ENCODE measurements at regions not wholly inside any gene's neighbourhood (a gene's known extent, or its start where the extent isn't known, plus 50 kb on each side); places are given as distances from the start of the nearest gene placed in this dataset.

DNA sequence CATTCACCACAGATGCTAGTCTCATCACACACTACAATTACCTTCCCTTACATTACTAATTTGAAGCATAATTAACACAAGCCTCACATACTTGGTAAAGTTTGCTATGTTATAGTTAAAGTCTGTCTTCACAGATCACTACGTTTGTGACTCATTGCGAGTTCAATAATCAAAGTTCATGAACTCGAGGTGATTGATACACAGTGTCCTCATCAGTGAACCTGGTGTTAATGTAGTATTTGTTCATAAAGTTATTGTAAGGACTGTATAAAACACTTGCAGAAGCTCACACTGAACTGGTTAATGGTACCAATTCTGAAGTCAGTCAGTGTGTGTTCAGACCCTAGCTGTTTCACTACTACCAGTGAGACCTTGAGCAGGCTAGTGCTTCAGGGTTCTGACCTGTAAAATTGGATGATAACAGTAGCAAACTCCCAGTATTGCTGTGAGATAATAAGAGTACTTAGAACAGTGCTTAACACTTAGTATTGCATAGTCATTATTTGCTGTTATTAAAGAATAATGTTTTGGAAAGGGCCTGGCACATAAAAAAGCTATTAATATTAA lies 313.3 kb downstream of the LIG4 start:
- no peaks in the 10 kb centered on the region for H3K27me3 ChIP-seq (ENCODE audit: control insufficient read depth in 1 of 2, insufficient read depth in 2 of 2, low read length in 2 of 2)
- H3K4me3 ChIP-seq (ENCODE audit: low read depth in 1 of 2, low read length in 2 of 2), result no peak overlapping the region
- H3K9me3 ChIP-seq (ENCODE audit: control insufficient read depth in 1 of 2, low read length in 2 of 2), result no peaks in the 10 kb centered on the region
- no peak overlapping the region for H3K27ac ChIP-seq (ENCODE audit: low read depth, low read length)
- H3K9ac ChIP-seq (ENCODE audit: low read depth in 1 of 2, low read length in 2 of 2), result no peak overlapping the region
- H3K4me1 ChIP-seq (ENCODE audit: control insufficient read depth in 1 of 2, insufficient read depth in 2 of 2, low read length in 2 of 2), result no peaks in the 10 kb centered on the region
- H3K36me3 ChIP-seq (ENCODE audit: control insufficient read depth in 1 of 2, insufficient read depth in 2 of 2, low read length in 2 of 2), result no peaks in the 10 kb centered on the region

DNA sequence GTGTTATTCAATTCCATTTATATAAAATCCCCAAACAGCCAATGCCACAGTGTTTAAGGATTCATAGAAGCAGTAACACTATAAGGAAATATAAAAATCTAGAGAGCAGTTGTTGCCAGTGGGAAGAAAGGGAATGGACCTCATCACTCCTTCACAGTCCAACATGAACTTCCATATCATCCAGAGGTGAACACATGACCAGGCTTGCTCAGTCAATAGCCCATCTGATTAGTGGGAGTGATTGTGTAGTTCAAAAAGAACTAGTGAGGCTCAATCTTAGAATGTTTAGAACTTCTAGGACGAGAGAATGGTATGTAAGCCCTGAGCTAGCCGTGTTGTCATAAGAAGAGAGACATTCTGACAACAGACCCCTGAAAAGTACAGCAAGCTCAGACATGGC lies 314.1 kb downstream of the LIG4 start:
- H3K27ac ChIP-seq (ENCODE audit: low read depth, low read length), result no peak overlapping the region

DNA sequence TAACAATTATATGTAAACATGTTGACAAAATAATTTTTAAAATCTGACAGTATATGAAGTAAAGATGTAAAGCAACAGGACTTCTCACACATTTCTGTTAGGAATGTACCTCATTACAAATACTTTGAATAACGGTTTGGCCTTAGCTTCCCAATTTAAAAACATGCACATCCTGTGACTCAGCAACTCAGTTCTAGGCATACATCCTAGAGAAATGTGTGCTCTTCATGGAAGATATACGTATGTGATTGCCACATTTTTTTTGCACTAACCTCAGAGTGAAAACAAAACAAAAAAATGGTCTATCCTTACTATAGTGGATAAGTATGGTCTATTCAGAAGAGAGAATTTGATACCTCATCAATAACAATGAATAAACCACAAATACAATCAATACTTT lies 314.6 kb downstream of the LIG4 start:
- no peaks in the 10 kb centered on the region for H3K36me3 ChIP-seq (ENCODE audit: control insufficient read depth in 1 of 2, insufficient read depth in 2 of 2, low read length in 2 of 2)
- H3K9ac ChIP-seq (ENCODE audit: low read depth in 1 of 2, low read length in 2 of 2), result no peak overlapping the region
- H3K27me3 ChIP-seq (ENCODE audit: control insufficient read depth in 1 of 2, insufficient read depth in 2 of 2, low read length in 2 of 2), result no peaks in the 10 kb centered on the region
- no peak overlapping the region for H3K27ac ChIP-seq (ENCODE audit: low read depth, low read length)
- no peaks in the 10 kb centered on the region for H3K9me3 ChIP-seq (ENCODE audit: control insufficient read depth in 1 of 2, low read length in 2 of 2)
- no peaks in the 10 kb centered on the region for H3K4me1 ChIP-seq (ENCODE audit: control insufficient read depth in 1 of 2, insufficient read depth in 2 of 2, low read length in 2 of 2)
- H3K4me3 ChIP-seq (ENCODE audit: low read depth in 1 of 2, low read length in 2 of 2), result no peak overlapping the region

More for the DNA sequence above, 314.1 kb downstream of the LIG4 start:
- Histone ChIP-seq H3K4me3 (ENCODE audit: low read depth in 1 of 2, low read length in 2 of 2) (no peak overlapping the region), H3K9ac (ENCODE audit: low read depth in 1 of 2, low read length in 2 of 2) (no peak overlapping the region), H3K36me3 (ENCODE audit: control insufficient read depth in 1 of 2, insufficient read depth in 2 of 2, low read length in 2 of 2) (no peaks in the 10 kb centered on the region), H3K9me3 (ENCODE audit: control insufficient read depth in 1 of 2, low read length in 2 of 2) (no peaks in the 10 kb centered on the region), H3K4me1 (ENCODE audit: control insufficient read depth in 1 of 2, insufficient read depth in 2 of 2, low read length in 2 of 2) (no peaks in the 10 kb centered on the region), H3K27me3 (ENCODE audit: control insufficient read depth in 1 of 2, insufficient read depth in 2 of 2, low read length in 2 of 2) (no peaks in the 10 kb centered on the region)

DNA sequence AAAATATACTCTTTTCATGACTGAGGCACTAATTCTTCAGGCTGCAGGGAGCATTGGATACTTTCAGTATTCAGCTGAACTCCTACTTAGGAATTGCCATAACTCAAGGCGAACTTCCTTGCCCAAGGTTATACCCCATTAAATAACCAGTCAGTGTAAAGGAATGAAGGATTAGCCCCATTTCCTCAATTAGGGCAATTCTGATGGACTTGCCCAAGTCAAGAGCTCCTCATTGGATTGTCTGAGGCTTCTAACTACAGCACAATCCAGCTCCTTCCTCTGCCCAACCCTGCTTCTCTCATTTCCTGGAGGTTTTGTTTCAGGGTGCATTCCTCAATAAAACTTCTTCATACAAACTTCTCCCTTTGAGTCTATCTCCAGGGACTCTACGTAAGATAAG lies 329.2 kb downstream of the LIG4 start:
- no peak overlapping the region for H3K4me3 ChIP-seq (ENCODE audit: low read depth in 1 of 2, low read length in 2 of 2)
- no peaks in the 10 kb centered on the region for H3K27me3 ChIP-seq (ENCODE audit: control insufficient read depth in 1 of 2, insufficient read depth in 2 of 2, low read length in 2 of 2)
- H3K27ac ChIP-seq (ENCODE audit: low read depth, low read length), result no peak overlapping the region
- peaks cover 0 to 2% of the 10 kb centered on the region in 2 donors for H3K9me3 ChIP-seq (ENCODE audit: control insufficient read depth in 1 of 2, low read length in 2 of 2)
- H3K36me3 ChIP-seq (ENCODE audit: control insufficient read depth in 1 of 2, insufficient read depth in 2 of 2, low read length in 2 of 2), result no peaks in the 10 kb centered on the region
- H3K4me1 ChIP-seq (ENCODE audit: control insufficient read depth in 1 of 2, insufficient read depth in 2 of 2, low read length in 2 of 2), result no peaks in the 10 kb centered on the region
- no peak overlapping the region for H3K9ac ChIP-seq (ENCODE audit: low read depth in 1 of 2, low read length in 2 of 2)

DNA sequence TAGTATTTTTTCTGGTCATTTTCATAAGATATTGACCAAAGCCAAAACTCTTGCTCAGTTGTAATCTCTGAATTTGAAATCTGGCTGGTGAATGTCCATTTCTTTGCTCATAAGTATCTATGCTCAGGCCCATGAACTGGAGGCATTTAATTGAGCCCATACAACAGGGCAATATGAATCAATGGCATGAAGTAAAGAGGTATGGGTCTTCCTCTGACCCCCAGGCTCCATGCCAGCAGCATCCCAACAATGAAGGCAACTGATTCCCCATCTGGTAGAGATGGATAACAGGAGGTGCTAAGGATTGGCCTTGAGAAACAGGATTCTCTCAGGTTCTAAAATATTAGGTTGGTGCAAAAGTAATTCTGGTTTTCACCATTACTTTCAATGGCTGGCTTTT lies 330.8 kb downstream of the LIG4 start:
- Histone ChIP-seq H3K27ac (ENCODE audit: low read depth, low read length) (no peak overlapping the region), H3K36me3 (ENCODE audit: control insufficient read depth in 1 of 2, insufficient read depth in 2 of 2, low read length in 2 of 2) (no peaks in the 10 kb centered on the region), H3K4me3 (ENCODE audit: low read depth in 1 of 2, low read length in 2 of 2) (no peak overlapping the region), H3K9me3 (ENCODE audit: control insufficient read depth in 1 of 2, low read length in 2 of 2) (peaks cover 0 to 2% of the 10 kb centered on the region in 2 donors), H3K9ac (ENCODE audit: low read depth in 1 of 2, low read length in 2 of 2) (no peak overlapping the region), H3K27me3 (ENCODE audit: control insufficient read depth in 1 of 2, insufficient read depth in 2 of 2, low read length in 2 of 2) (no peaks in the 10 kb centered on the region), H3K4me1 (ENCODE audit: control insufficient read depth in 1 of 2, insufficient read depth in 2 of 2, low read length in 2 of 2) (no peaks in the 10 kb centered on the region)

DNA sequence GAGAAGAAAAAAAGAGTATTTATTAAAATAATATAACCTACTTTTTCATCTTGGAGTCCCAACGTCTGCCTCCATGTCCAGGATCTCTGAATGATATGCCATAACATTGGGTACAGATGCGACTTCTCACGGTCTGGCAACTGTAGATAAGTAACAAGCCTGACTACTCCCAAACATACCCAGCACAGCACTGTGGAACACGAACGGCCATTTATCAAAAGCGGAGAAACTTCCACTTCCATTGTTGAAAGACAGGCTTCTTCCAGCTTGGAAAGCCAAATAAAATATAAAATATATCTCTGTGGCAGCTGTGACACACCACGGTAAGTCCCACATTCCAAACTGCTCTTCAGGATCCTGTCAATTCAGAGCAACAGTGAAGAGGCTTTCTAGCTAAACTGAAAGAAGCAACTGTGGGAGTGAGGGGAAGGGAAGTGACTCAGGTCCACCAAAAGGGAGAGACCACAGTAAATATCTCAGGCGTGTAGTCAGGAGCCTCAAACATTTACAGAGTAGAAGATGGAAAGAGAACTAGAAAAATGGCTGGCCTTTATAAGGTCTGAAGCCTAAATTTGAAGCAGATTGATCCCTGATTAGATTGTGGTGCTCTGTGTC lies 331.7 kb downstream of the LIG4 start:
- Histone ChIP-seq H3K4me1 (ENCODE audit: control insufficient read depth in 1 of 2, insufficient read depth in 2 of 2, low read length in 2 of 2) (no peaks in the 10 kb centered on the region), H3K27ac (ENCODE audit: low read depth, low read length) (no peak overlapping the region)

DNA sequence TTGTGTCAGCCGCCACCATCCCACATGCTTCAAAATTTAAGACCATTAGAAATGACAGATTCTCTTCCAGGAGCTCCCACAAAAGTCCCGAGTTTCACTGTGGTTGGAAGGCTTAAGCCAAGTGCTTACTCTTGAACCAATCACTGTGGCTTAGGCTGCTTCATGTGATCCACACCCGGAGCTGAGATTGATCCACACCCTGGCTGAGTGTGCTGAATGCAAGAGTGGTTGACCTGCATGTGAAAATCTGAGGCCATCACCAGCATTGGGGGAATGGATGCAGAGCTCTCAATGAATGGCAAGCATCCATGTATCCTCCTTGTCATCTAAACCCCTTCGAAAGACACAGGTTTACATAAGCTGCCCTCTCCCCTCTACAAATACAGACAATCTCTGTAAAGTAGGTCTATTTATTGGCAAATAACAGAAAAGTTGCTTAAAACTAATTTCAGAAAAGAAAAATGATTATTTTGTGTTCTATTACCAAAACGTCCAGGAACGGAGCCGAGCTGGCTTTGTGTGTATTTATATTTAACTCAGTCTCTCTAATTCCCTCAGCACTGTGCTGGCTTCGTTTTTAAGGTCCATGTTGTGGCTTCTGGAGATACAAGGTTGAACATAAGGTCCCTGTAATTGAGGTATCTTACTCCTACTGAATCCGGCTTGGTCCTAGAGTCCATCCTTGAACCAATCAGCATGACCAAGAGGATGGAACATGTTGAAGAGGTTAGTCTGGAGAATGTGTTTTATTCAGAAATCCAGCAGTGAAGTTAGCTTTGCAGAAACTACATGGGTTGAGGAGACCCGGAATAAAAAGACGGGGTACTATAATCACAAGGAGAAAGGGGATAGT lies 332.4 kb downstream of the LIG4 start:
- no peaks in the 10 kb centered on the region for H3K36me3 ChIP-seq (ENCODE audit: control insufficient read depth in 1 of 2, insufficient read depth in 2 of 2, low read length in 2 of 2)
- no peak overlapping the region for H3K27ac ChIP-seq (ENCODE audit: low read depth, low read length)
- peaks cover 0 to 2% of the 10 kb centered on the region in 2 donors for H3K9me3 ChIP-seq (ENCODE audit: control insufficient read depth in 1 of 2, low read length in 2 of 2)
- no peaks in the 10 kb centered on the region for H3K27me3 ChIP-seq (ENCODE audit: control insufficient read depth in 1 of 2, insufficient read depth in 2 of 2, low read length in 2 of 2)
- no peak overlapping the region for H3K9ac ChIP-seq (ENCODE audit: low read depth in 1 of 2, low read length in 2 of 2)
- no peak overlapping the region for H3K4me3 ChIP-seq (ENCODE audit: low read depth in 1 of 2, low read length in 2 of 2)
- H3K4me1 ChIP-seq (ENCODE audit: control insufficient read depth in 1 of 2, insufficient read depth in 2 of 2, low read length in 2 of 2), result no peaks in the 10 kb centered on the region

More for the DNA sequence above, 331.7 kb downstream of the LIG4 start:
- no peaks in the 10 kb centered on the region for H3K36me3 ChIP-seq (ENCODE audit: control insufficient read depth in 1 of 2, insufficient read depth in 2 of 2, low read length in 2 of 2)
- no peaks in the 10 kb centered on the region for H3K27me3 ChIP-seq (ENCODE audit: control insufficient read depth in 1 of 2, insufficient read depth in 2 of 2, low read length in 2 of 2)
- no peak overlapping the region for H3K9ac ChIP-seq (ENCODE audit: low read depth in 1 of 2, low read length in 2 of 2)
- H3K9me3 ChIP-seq (ENCODE audit: control insufficient read depth in 1 of 2, low read length in 2 of 2), result peaks cover 0 to 2% of the 10 kb centered on the region in 2 donors
- H3K4me3 ChIP-seq (ENCODE audit: low read depth in 1 of 2, low read length in 2 of 2), result no peak overlapping the region

DNA sequence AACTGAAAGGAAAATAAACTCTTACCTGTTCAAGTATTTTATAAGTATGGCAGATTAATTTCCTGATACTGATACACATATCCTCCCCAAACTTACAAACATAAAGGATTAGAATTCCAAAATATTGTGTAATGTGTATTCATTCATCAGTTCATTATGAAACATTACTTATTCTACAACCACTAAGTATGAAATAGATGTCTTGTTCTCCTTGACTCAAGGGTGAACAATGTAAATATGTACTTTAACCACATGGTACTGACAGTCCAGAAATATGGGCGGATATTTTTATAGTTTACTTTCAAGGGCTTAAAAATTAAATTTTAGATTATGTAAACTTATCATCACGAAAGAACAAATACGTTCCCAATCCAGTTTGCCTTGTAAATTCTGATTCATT lies 334.0 kb downstream of the LIG4 start:
- Histone ChIP-seq H3K36me3 (ENCODE audit: control insufficient read depth in 1 of 2, insufficient read depth in 2 of 2, low read length in 2 of 2) (no peaks in the 10 kb centered on the region), H3K9me3 (ENCODE audit: control insufficient read depth in 1 of 2, low read length in 2 of 2) (no peaks in the 10 kb centered on the region), H3K27me3 (ENCODE audit: control insufficient read depth in 1 of 2, insufficient read depth in 2 of 2, low read length in 2 of 2) (no peaks in the 10 kb centered on the region), H3K4me3 (ENCODE audit: low read depth in 1 of 2, low read length in 2 of 2) (no peak overlapping the region), H3K4me1 (ENCODE audit: control insufficient read depth in 1 of 2, insufficient read depth in 2 of 2, low read length in 2 of 2) (no peaks in the 10 kb centered on the region), H3K9ac (ENCODE audit: low read depth in 1 of 2, low read length in 2 of 2) (no peak overlapping the region), H3K27ac (ENCODE audit: low read depth, low read length) (no peak overlapping the region)

DNA sequence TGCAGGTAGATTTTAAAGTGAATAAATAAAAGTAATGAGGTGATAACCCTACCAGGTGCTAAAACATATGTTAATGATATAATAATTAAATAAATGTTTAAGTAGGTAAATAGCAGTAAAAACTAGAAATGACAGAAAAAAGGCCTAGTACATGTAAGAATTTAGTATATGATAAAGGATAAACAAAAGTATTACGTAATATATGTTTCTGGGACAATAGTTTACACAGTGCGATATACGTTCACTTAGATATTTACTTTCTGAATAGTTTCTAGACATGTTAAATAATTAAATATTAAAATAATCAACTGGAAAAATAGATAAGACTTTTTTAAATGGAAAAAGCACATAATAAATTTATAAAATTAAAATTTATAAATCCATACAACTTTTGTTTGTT lies 340.9 kb downstream of the LIG4 start:
- H3K36me3 ChIP-seq (ENCODE audit: control insufficient read depth in 1 of 2, insufficient read depth in 2 of 2, low read length in 2 of 2), result no peaks in the 10 kb centered on the region

DNA sequence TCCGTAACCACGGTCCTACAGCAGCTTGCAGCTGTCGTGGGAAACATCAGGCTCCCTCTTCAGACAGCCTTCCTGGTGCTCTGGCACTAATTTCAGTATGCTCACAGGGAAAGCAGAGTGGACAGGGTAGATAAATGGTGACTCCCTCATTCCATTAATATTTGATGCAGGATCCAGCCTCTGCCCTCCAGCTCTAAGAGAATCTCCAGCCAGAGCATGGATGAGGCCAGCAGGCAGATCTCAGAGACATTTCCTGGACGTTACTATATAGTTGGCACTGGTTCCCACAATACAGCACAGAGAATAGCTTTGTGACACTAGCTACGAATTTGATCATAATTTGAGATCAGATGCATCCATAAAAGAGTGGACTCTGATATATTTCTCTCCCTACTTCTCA lies 341.4 kb downstream of the LIG4 start:
- Histone ChIP-seq H3K4me1 (ENCODE audit: control insufficient read depth in 1 of 2, insufficient read depth in 2 of 2, low read length in 2 of 2) (no peaks in the 10 kb centered on the region), H3K36me3 (ENCODE audit: control insufficient read depth in 1 of 2, insufficient read depth in 2 of 2, low read length in 2 of 2) (no peaks in the 10 kb centered on the region), H3K4me3 (ENCODE audit: low read depth in 1 of 2, low read length in 2 of 2) (no peak overlapping the region), H3K27me3 (ENCODE audit: control insufficient read depth in 1 of 2, insufficient read depth in 2 of 2, low read length in 2 of 2) (no peaks in the 10 kb centered on the region), H3K27ac (ENCODE audit: low read depth, low read length) (no peak overlapping the region), H3K9me3 (ENCODE audit: control insufficient read depth in 1 of 2, low read length in 2 of 2) (no peaks in the 10 kb centered on the region), H3K9ac (ENCODE audit: low read depth in 1 of 2, low read length in 2 of 2) (no peak overlapping the region)

More for the DNA sequence above, 340.9 kb downstream of the LIG4 start:
- H3K4me3 ChIP-seq (ENCODE audit: low read depth in 1 of 2, low read length in 2 of 2), result no peak overlapping the region
- no peaks in the 10 kb centered on the region for H3K27me3 ChIP-seq (ENCODE audit: control insufficient read depth in 1 of 2, insufficient read depth in 2 of 2, low read length in 2 of 2)
- H3K4me1 ChIP-seq (ENCODE audit: control insufficient read depth in 1 of 2, insufficient read depth in 2 of 2, low read length in 2 of 2), result no peaks in the 10 kb centered on the region
- H3K27ac ChIP-seq (ENCODE audit: low read depth, low read length), result no peak overlapping the region
- H3K9ac ChIP-seq (ENCODE audit: low read depth in 1 of 2, low read length in 2 of 2), result no peak overlapping the region
- no peaks in the 10 kb centered on the region for H3K9me3 ChIP-seq (ENCODE audit: control insufficient read depth in 1 of 2, low read length in 2 of 2)

Data from duodenal mucosa (tissue), 2 donors.